ENCODE measurements at regions not wholly inside any gene's neighbourhood (a gene's known extent, or its start where the extent isn't known, plus 50 kb on each side); places are given as distances from the start of the nearest gene placed in this dataset.

- no peak for TF ChIP-seq CTCF (IDR thresholded peaks at IDR 0.05)
- peak; percentile 43 for TF ChIP-seq POLR2AphosphoS5 (IDR thresholded peaks at IDR 0.05)
- TF ChIP-seq POLR2A (IDR thresholded peaks at IDR 0.05): no peak
Measured at GRCh38 chr3:182597621-182598041, 195.7 kb upstream of the ATP11B start.

Data from prostate gland (tissue), 2 donors.